Neural cell (in vitro differentiated cells): ENCODE measurements at regions not wholly inside any gene's neighbourhood (a gene's known extent, or its start where the extent isn't known, plus 50 kb on each side); places are given as distances from the start of the nearest gene placed in this dataset.

Source experiments
- H2AFZ ChIP-seq: fragments of 200-600, 300-800 bp; sonication (generic), shearing (Covaris generic); 2 replicates; pipeline ENCODE4 v1.6.0; 2014; ENCODE audit warnings: low read depth, mild to moderate bottlenecking, antibody characterized with exemption, low read length, moderate library complexity
- H3F3A ChIP-seq: fragments of 200-600 bp; shearing (Covaris generic); 2 replicates; pipeline ENCODE4 v1.6.1; 2016; ENCODE audit warnings: mild to moderate bottlenecking, moderate library complexity, mixed read lengths, antibody characterized with exemption, low read length; ENCODE audit not compliant: insufficient read depth, poor library complexity, severe bottlenecking
- H3K27ac ChIP-seq: fragments of 200-600, 300-800 bp; sonication (generic), shearing (Covaris generic); 2 replicates; pipeline ENCODE4 v1.5.1; 2014; ENCODE audit warnings: mild to moderate bottlenecking, low read length, moderate library complexity
- H3K27me3 ChIP-seq: fragments of 300-800, 200-600 bp; sonication (generic), shearing (Covaris generic); 2 replicates; pipeline ENCODE4 v1.6.0; 2014; ENCODE audit warnings: mild to moderate bottlenecking, low read depth, low read length, moderate library complexity; ENCODE audit not compliant: insufficient read depth
- H3K36me3 ChIP-seq: fragments of 300-800, 200-600 bp; sonication (generic), shearing (Covaris generic); 2 replicates; pipeline ENCODE4 v1.5.1; 2014; ENCODE audit warnings: mild to moderate bottlenecking, antibody characterized with exemption, low read length, moderate library complexity; ENCODE audit not compliant: insufficient read depth
- H3K4me2 ChIP-seq: fragments of 300-800, 200-600 bp; sonication (generic), shearing (Covaris generic); 2 replicates; pipeline ENCODE4 v1.6.0; 2014; ENCODE audit warnings: mild to moderate bottlenecking, low read length
- H3K4me3 ChIP-seq: fragments of 300-800, 200-600 bp; sonication (generic), shearing (Covaris generic); 2 replicates; pipeline ENCODE4 v1.5.1; 2014; ENCODE audit warnings: mild to moderate bottlenecking, low read length, moderate library complexity
- H3K79me2 ChIP-seq: fragments of 200-600 bp; shearing (Covaris generic); replicated peaks from 2 replicates; pipeline ENCODE4 v1.6.0; 2014; ENCODE audit warnings: mild to moderate bottlenecking, low read length, moderate library complexity; ENCODE audit not compliant: insufficient read depth
- H3K9ac ChIP-seq: fragments of 300-800, 200-600 bp; sonication (generic), shearing (Covaris generic); 2 replicates; pipeline ENCODE4 v1.6.1; 2016; ENCODE audit warnings: mild to moderate bottlenecking, low read length, mixed read lengths
- H3K9me2 ChIP-seq: fragments of 200-600 bp; shearing (Covaris generic); 2 replicates; pipeline ENCODE4 v1.6.1; 2016; ENCODE audit warnings: mild to moderate bottlenecking, low read length, mixed read lengths; ENCODE audit not compliant: insufficient read depth
- H3K9me3 ChIP-seq: fragments of 200-600, 300-800 bp; sonication (generic), shearing (Covaris generic); 2 replicates; pipeline ENCODE4 v1.6.1; 2016; ENCODE audit warnings: mild to moderate bottlenecking, mixed run types, low read length, moderate library complexity, mixed read lengths
- H4K20me1 ChIP-seq: fragments of 200-600 bp; shearing (Covaris generic); 2 replicates; pipeline ENCODE4 v1.6.1; 2016; ENCODE audit warnings: mild to moderate bottlenecking, mixed run types; ENCODE audit not compliant: insufficient read depth
- EP300 ChIP-seq: fragments of 450-650 bp; conservative IDR thresholded peaks from 2 replicates; pipeline ENCODE4 v1.6.1; 2014; ENCODE audit warnings: antibody characterized with exemption, mild to moderate bottlenecking, moderate library complexity; ENCODE audit not compliant: poor library complexity, severe bottlenecking
- EZH2 ChIP-seq: fragments of 200-600, 300-800 bp; shearing (Covaris generic), sonication (generic); IDR thresholded peaks from 2 replicates; pipeline ENCODE4 v1.6.1; 2014; ENCODE audit warnings: antibody characterized with exemption, low read length, borderline replicate concordance, mild to moderate bottlenecking; ENCODE audit not compliant: insufficient read depth, poor library complexity, severe bottlenecking
- MXI1 ChIP-seq: fragments of 450-650 bp; conservative IDR thresholded peaks from 2 replicates; pipeline ENCODE4 v1.6.1; 2014; ENCODE audit warnings: antibody characterized with exemption, mild to moderate bottlenecking; ENCODE audit not compliant: poor library complexity, severe bottlenecking
- POLR2AphosphoS5 ChIP-seq: IDR thresholded peaks from 2 replicates; pipeline ENCODE4 v1.6.1; 2012
- RAD21 ChIP-seq: fragments of 450-650 bp; conservative IDR thresholded peaks from 2 replicates; pipeline ENCODE4 v1.6.1; 2014; ENCODE audit warnings: antibody characterized with exemption, mild to moderate bottlenecking, moderate library complexity
- SMC3 ChIP-seq: fragments of 450-650 bp; conservative IDR thresholded peaks from 2 replicates; pipeline ENCODE4 v1.6.1; 2014; ENCODE audit warnings: antibody characterized with exemption, mild to moderate bottlenecking, moderate library complexity; ENCODE audit not compliant: poor library complexity
- TAF1 ChIP-seq: IDR thresholded peaks from 2 replicates; pipeline ENCODE4 v1.6.1; 2012; ENCODE audit warnings: low read depth
- TF ChIP-seq, protein P1 (sequence below): fragments of 450-650 bp; IDR thresholded peaks from 2 replicates; pipeline ENCODE4 v1.5.1; 2014; ENCODE audit warnings: antibody characterized with exemption, mild to moderate bottlenecking, moderate library complexity; ENCODE audit not compliant: poor library complexity, severe bottlenecking
- TF ChIP-seq, protein P2 (sequence below): IDR thresholded peaks from 2 replicates; pipeline ENCODE4 v1.6.1; 2012; ENCODE audit warnings: borderline replicate concordance

DNA sequence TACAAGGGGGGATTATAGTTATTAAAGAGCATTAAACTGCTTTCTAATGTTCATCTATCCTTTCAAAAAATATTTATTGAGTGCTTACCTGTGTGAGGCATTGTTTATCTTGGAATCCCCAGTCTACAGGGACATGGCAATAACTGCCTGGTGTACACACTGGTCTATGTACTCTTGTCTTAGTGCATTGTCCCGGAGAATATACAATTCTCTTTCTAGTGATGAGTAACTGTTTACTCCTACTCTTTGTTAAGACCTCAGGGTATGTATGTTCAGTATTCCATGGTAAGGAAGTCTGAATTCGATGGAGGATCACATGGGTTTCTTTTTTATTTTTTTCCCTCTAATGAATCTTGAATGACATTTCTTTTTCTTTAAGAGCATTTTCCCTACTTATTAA lies 772.4 kb upstream of the NR2F2 start:
- no peaks in the 10 kb centered on the region for H4K20me1 ChIP-seq
- H3K4me3 ChIP-seq = no peak overlapping the region
- H3F3A ChIP-seq = no peaks in the 10 kb centered on the region
- no peaks in the 10 kb centered on the region for H3K9me2 ChIP-seq
- H3K79me2 ChIP-seq = no peaks in the 10 kb centered on the region
- no peak overlapping the region for H3K4me2 ChIP-seq
- H2AFZ ChIP-seq = no peak overlapping the region
- no peaks in the 10 kb centered on the region for H3K9me3 ChIP-seq
- no peaks in the 10 kb centered on the region for H3K27me3 ChIP-seq
- TF ChIP-seq TAF1 (no peak), SMC3 (no peak)
- H3K36me3 ChIP-seq = no peaks in the 10 kb centered on the region
- no peak overlapping the region for H3K27ac ChIP-seq
- no peak overlapping the region for H3K9ac ChIP-seq

DNA sequence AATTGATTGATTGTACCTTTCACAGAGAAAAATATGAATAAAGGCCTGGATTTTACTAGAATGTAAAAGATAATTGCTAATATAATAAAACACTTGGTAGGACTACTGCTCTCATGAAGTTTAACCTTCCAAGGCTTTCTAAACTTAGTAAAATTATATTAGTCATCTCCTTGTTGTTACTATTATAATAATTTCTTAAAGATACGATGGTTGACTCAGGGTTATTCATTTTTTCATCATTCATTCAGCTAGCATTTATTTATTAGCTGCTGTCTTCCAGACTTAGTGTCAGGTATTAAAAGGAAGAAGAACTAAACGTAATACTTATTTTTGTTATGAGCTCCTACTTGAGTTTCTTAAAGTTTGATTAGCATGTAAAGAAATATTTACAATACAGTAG lies 771.6 kb upstream of the NR2F2 start:
- TF ChIP-seq, protein P1, sequence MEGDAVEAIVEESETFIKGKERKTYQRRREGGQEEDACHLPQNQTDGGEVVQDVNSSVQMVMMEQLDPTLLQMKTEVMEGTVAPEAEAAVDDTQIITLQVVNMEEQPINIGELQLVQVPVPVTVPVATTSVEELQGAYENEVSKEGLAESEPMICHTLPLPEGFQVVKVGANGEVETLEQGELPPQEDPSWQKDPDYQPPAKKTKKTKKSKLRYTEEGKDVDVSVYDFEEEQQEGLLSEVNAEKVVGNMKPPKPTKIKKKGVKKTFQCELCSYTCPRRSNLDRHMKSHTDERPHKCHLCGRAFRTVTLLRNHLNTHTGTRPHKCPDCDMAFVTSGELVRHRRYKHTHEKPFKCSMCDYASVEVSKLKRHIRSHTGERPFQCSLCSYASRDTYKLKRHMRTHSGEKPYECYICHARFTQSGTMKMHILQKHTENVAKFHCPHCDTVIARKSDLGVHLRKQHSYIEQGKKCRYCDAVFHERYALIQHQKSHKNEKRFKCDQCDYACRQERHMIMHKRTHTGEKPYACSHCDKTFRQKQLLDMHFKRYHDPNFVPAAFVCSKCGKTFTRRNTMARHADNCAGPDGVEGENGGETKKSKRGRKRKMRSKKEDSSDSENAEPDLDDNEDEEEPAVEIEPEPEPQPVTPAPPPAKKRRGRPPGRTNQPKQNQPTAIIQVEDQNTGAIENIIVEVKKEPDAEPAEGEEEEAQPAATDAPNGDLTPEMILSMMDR = no peak
- TF ChIP-seq TAF1 (no peak), EP300 (no peak)
- Histone ChIP-seq H2AFZ (no peak overlapping the region), H3K9me3 (no peaks in the 10 kb centered on the region), H3K27me3 (no peaks in the 10 kb centered on the region), H3K79me2 (no peaks in the 10 kb centered on the region), H3K4me3 (no peak overlapping the region), H3K27ac (no peak overlapping the region), H3K9me2 (no peaks in the 10 kb centered on the region), H3K9ac (no peak overlapping the region), H3F3A (no peaks in the 10 kb centered on the region), H3K4me2 (no peak overlapping the region), H4K20me1 (no peaks in the 10 kb centered on the region), H3K36me3 (no peaks in the 10 kb centered on the region)

DNA sequence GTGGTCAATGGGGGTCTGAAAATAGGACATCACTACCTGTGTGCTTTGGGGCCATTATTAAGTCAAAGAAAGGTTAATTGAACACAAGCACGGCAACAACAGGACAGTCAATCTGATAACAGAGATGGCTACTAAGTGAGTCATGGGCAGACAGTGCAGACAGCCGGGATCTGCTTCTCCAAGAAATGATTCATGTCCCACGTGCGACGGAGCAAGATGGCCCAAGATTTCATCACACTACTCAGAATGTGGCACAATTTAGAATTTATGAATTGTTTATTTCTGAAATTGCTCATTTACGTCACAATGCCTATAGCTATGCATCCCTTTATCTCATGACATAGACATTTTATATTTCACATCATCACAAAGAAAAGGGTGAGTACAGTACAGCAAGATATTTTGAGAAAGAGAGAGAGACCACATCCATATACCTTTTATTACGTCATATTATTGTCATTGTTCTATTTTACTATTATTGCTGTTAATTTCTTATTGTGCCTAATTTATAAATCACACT lies 770.6 kb upstream of the NR2F2 start:
- Histone ChIP-seq H3F3A (no peaks in the 10 kb centered on the region), H3K4me2 (no peak overlapping the region), H2AFZ (no peak overlapping the region), H4K20me1 (no peaks in the 10 kb centered on the region), H3K9me3 (no peaks in the 10 kb centered on the region), H3K79me2 (no peaks in the 10 kb centered on the region), H3K9me2 (no peaks in the 10 kb centered on the region), H3K4me3 (no peak overlapping the region), H3K27me3 (no peaks in the 10 kb centered on the region), H3K27ac (no peak overlapping the region), H3K36me3 (no peaks in the 10 kb centered on the region), H3K9ac (no peak overlapping the region)
- TF ChIP-seq, protein P1 = no peak
- TF ChIP-seq TAF1 (no peak), POLR2AphosphoS5 (no peak), EP300 (no peak), RAD21 (no peak), SMC3 (no peak), MXI1 (no peak), EZH2 (no peak)
- TF ChIP-seq, protein P2, sequence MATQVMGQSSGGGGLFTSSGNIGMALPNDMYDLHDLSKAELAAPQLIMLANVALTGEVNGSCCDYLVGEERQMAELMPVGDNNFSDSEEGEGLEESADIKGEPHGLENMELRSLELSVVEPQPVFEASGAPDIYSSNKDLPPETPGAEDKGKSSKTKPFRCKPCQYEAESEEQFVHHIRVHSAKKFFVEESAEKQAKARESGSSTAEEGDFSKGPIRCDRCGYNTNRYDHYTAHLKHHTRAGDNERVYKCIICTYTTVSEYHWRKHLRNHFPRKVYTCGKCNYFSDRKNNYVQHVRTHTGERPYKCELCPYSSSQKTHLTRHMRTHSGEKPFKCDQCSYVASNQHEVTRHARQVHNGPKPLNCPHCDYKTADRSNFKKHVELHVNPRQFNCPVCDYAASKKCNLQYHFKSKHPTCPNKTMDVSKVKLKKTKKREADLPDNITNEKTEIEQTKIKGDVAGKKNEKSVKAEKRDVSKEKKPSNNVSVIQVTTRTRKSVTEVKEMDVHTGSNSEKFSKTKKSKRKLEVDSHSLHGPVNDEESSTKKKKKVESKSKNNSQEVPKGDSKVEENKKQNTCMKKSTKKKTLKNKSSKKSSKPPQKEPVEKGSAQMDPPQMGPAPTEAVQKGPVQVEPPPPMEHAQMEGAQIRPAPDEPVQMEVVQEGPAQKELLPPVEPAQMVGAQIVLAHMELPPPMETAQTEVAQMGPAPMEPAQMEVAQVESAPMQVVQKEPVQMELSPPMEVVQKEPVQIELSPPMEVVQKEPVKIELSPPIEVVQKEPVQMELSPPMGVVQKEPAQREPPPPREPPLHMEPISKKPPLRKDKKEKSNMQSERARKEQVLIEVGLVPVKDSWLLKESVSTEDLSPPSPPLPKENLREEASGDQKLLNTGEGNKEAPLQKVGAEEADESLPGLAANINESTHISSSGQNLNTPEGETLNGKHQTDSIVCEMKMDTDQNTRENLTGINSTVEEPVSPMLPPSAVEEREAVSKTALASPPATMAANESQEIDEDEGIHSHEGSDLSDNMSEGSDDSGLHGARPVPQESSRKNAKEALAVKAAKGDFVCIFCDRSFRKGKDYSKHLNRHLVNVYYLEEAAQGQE = no peak
